NCI-H2196 (cell line): ENCODE measurements at regions not wholly inside any gene's neighbourhood (a gene's known extent, or its start where the extent isn't known, plus 50 kb on each side); places are given as distances from the start of the nearest gene placed in this dataset.

Experiments
- DNase-seq: peaks from one replicate; lab custom pipeline; 2025; ENCODE audit not compliant: unreplicated experiment; lab: John Stamatoyannopoulos, UW

- no peak for DNase-seq
Measured at GRCh38 chr3:193754719-193755118, 161.7 kb downstream of the OPA1 start.

- no peak for DNase-seq
Measured at GRCh38 chr3:193756536-193756935, 163.5 kb downstream of the OPA1 start.

GRCh38 chr3:193757457-193757856 is 164.4 kb downstream of the OPA1 start:
- no peak for DNase-seq

DNA sequence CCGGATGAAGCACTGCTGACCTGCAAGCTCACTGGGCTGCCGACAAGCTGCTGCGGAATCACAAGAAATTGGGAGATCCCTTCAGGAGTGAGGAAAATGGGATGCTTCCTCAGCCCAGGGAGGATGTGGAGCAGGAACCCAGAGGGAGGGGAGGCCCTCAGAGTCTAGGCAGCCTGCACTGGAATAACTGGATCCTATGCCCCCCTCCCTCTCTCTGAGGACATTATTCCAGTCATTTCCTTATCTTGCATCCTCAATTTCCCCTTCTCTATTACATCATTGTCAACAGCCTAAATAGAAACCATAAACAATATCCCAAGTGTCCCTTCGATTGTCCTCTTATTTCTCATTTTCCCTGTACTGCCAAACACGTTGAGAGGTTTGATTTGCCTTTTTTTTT is 169.0 kb downstream of the OPA1 start:
- no peak for DNase-seq

- DNase-seq = no peak
Measured at GRCh38 chr3:193762657-193763056, 169.6 kb downstream of the OPA1 start.

DNA sequence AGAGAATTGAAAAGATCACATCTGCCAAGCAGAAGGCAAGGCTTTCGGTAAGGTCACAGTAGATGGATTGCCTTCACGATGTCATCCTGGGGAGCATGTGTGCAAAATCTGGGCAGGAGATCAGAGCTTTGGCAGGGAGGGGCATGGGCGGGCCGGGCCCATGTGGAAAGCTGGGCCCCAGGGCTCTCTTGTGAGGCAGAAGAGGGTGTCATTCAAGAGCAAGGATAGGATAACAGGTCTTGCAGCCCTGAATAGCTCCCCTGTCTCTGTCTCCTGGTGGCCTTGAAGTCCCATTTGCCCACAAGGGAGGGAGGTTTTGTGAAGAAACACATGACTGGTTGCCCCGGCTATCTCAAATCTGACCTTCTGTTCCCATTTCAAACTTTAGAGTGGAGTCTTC is 172.0 kb downstream of the OPA1 start:
- DNase-seq = no peak

DNA sequence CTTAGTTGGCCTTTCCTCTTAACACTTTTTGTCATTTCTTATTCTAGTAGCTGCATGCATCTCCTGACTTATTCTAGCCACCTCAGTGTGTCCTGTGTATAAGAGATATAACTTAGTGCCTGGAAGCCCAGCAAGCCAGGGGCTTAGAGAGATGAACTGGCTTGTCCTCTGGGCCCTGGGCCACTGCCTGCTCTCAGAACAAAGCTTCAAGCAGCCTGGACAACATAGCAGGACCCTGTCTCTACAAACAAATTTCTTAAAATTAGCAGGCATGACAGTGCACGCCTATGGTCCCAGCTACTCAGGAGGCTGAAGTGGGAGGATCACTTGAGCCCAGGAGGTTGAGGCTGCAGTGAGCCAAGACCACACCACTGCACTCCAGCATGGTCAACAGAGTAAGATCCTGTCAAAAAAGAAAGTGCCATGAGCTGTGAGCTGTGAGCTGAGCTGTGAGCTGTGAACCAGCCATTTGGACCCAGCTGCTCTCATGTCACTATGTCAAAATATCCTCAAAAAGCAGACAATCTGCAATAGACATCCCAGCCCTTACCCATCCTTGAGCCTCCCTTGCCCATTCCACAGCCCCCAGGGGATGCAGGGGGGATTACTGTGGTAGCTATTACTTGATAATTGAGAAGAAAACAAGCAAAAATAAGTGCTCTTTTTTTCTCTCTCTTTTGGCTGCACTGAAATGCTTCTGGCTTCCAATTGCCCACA is 174.5 kb downstream of the OPA1 start:
- DNase-seq = no peak

DNA sequence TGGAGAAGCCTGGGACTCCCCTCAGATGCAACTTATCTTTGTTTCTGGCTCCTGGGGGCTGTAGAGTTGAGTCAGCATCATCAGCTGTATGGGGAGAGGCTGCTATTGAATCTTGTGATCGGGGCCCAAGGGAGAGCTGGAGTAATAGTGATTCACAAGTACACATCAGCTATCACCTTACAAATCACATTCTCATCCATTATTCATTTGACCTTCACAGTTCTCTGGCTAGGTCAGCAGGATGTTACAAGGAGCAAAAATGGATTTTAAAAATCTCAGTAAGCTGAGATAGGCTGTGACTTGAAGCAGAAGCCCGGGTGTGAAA is 175.0 kb downstream of the OPA1 start:
- DNase-seq = no peak

DNA sequence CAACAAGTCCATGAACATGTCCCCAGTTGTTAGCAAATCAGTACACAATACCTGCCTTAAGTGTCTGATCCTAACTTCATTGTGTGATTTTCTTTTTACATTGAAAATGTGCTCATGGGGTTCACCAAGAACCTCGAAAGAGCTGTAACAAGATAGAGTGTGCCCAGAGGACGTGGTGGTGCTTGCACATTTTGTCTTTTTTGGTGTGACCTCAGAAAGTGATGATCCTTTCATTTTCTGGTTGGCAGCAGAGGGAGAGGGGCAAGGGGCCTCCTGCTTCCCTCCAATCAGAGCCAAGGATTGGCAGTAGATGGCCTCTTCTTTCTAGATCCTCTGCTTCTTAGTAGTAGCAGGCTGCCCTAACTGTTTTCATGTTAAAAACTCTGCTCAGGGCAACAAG is 176.4 kb downstream of the OPA1 start:
- DNase-seq = no peak

- peak; percentile 81 for DNase-seq
Measured at GRCh38 chr3:193771011-193771652, 178.1 kb downstream of the OPA1 start.

- no peak for DNase-seq
Measured at GRCh38 chr3:193771653-193772421, 178.8 kb downstream of the OPA1 start.

GRCh38 chr3:193772422-193772763 is 179.4 kb downstream of the OPA1 start:
- DNase-seq = peak; percentile 82

DNA sequence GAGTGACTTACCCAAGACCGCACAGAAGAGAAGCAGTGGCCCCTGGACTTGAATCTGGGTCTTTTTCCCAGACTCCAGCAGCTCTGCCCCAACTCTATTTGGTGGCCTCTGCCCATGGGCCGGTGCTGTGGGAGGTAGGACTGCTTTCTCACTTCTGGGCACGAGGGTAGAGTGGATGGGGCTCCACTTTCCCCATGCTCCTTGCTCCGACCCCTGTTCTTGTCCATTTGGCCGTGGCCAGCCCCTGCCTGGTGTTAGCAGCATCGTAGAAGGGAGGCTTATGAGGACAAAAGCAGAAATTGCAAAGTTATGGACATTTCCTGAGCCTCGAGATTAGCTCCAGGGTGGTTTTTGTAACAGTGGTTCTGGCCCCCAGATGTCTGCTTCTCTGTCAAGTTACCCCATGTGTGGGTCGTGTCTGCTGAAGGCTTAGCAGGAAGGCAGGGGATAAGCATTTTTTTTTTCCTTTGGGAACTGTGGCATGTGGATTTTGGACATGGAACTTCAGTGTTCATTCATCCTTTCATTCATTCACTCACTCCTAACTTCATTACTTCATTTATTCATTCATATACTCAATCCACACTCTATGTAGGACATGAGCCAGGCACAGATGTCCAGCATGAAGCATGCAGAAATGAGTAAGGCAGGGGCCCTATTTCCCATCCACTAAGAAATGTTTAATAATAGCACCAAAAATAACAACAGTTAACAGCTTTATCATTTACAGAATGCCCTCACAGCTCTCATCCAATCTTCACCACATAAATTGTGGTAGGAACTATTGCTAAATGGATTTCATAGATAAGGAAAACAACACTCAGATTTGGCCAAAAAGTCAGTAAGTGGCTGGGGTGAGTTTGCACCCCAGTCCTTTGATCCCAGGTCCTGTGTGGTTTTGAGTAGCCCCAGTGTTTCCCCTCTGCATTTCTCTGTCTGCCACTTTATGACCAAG is 180.5 kb downstream of the OPA1 start:
- DNase-seq = no peak

DNA sequence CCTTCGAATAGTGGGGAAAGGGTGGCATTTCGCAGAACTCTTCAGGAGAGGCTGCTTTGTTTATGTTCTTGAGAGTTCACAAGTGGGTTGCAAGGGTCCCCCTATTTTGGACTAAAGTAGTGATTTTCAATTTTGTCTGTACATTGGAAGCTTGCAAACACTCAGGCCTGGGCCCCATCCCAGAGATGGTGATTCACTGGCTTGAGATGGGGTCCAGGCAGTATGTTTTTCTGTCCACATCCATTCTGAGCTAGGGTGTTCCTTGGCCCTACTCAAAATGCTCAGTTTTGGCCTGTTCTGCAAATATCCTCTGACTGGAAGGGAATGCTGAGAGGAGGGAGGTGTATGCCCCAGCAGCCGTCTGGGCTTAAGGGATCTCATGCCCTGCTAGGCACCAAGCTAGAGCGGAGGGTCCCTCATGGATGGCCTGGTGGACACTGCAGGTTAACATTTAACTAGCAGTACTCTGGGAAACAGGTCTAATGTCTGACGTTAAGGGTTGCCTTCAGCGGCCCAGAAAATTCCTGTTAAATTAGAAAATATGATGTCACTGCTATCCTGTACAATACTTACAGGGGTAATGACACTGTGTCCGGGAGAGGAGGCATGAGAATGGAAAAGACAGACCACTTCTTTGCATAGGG is 181.4 kb downstream of the OPA1 start:
- no peak for DNase-seq

GRCh38 chr3:193774916-193775285 is 181.9 kb downstream of the OPA1 start:
- no peak for DNase-seq

DNA sequence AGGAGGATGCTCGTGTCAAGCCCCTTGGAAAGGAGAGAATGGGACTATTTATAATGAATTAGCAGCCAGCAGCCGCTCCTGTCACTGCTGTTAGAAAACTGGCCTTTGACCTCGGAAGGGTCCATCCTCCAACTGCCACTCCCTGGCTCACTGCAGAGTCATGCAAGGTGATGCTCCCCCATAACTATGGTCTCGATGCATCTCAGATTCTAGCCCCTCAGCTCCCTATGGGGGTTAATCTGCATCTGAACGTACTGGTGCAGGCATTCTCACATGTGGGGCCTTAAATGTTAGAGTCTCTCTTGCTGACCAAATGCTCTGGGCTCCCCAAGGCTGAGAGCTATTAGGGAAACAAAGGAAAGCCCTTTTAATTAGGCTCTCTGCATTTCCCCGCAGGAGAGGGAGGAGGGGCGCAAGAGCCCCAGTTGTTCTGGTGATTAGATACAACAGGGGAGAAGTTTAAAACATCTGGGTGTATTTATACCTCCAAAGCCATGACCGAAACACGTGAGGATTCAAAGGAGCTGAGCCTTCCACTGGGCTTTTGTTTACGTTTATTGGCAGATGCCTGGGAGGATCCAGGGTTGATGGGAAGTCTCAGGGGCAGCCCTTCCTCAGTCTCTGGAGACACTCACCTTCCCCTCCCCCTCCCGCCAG is 182.5 kb downstream of the OPA1 start:
- DNase-seq = no peak

DNA sequence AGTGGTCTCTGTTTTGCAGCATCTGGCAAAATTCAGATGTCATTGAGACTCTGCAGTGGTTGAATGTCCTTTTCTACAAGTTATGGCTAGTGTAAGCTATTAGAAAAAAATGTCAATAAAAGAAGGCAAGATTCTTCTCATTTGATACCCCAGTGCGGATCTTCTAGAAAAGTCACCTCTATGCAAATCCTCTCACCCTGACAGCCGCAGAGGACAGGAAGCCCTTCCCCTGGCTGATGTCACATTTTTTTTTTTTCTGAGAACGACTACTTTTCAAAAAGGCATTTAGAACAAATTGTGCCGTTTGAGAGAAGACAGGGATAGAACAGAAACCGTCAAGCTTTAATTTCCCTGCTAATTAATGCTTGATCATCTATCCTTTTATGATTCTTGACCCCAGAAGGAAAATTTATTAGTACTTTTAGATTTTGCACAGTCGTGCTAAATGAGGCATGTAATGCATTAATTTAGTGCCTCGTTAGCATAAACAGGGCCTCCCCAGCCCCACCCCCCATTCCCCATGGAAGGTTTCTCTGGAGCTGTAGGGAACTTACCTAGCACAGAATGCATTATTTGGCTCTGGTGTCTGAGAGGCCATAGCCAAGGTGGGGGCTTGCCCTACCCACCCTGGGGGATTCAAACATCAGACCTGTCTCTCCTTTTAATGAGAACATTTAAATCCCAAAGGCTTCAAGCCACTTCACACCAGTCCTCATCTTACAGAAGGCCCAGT is 183.8 kb downstream of the OPA1 start:
- DNase-seq = no peak

DNA sequence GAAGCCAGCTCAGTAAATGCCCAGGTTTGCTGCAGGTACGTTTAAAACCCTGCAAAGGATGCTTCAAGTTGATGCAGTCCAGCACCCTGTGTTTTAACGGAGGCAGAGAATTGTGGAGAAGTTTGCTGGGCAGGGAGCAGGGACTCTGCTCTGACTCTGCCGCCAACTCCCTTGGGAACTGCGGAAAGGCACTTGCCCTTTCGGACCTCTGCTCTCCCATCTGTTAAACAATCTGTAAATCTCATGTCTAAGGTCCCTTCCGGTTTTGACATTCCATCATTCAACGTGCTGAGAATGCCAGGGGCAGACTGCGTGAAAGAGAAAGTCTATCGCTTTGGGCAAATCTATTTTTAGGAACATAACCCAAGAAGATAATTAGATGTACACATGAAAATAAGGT is 184.5 kb downstream of the OPA1 start:
- DNase-seq = no peak

DNA sequence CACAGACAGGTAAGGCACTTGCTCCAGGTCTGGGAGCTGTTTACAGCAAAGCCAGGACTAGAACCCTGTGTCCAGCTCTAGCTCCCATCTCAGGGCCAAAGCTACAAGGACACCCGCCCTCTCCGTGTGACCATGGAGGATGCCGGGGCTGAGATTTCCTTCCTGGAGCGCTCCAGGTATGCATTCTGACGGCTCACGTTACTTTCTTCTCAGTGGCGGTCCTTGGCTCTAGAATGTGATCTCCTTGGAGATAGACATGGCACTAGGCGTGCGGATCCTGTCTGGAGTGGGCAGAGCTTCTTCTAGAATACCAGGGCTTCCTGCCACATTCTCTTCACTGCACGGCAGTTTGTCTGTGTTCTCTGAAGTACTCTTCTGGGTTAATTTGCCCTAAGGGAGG is 185.7 kb downstream of the OPA1 start:
- DNase-seq = no peak

DNA sequence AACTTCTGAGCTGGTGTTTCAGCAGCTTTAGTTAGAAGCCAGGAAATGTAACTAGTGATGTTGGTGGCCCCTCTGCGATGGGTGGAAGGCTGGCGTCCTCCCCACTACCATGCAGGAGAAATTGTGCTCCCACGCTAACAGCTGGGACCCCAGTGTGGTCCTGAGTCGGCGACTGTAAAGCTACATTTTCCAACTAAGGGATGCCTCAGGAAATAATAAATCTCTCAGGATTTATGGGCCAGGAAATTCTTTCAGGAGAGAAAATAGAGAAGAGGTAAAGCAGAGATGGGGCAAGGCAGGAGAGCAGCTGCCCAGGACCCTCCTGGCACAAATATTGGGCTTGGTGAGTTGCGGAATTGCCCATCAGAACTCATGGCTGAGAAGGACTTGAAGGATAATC is 186.9 kb downstream of the OPA1 start:
- DNase-seq = no peak
